KMS-11 (cell line): ENCODE measurements at regions not wholly inside any gene's neighbourhood (a gene's known extent, or its start where the extent isn't known, plus 50 kb on each side); places are given as distances from the start of the nearest gene placed in this dataset.
A peak's percentile ranks its signal among the peaks of the same experiment; 100 is the strongest.

Experiments used
- H2AFZ ChIP-seq: fragments of 200-600 bp; sonication (generic); 2 replicates; pipeline ENCODE4 v1.6.1; 2016; ENCODE audit warnings: antibody characterized with exemption, mixed run types, low read depth
- H3K27ac ChIP-seq: fragments of 200-600 bp; sonication (generic); 2 replicates; pipeline ENCODE4 v1.6.1; 2016; ENCODE audit warnings: mild to moderate bottlenecking, mixed run types
- H3K27me3 ChIP-seq: fragments of 200-600 bp; sonication (generic); 2 replicates; pipeline ENCODE4 v1.6.1; 2017; ENCODE audit warnings: mild to moderate bottlenecking, low read depth, mixed run types, moderate library complexity; ENCODE audit not compliant: insufficient read depth
- H3K36me3 ChIP-seq: fragments of 200-600 bp; sonication (generic); 2 replicates; pipeline ENCODE4 v1.6.1; 2017; ENCODE audit warnings: mild to moderate bottlenecking, mixed run types; ENCODE audit not compliant: insufficient read depth
- H3K4me1 ChIP-seq: fragments of 200-600 bp; sonication (generic); 2 replicates; pipeline ENCODE4 v1.6.1; 2016; ENCODE audit warnings: mild to moderate bottlenecking, low read depth, mixed run types; ENCODE audit not compliant: poor library complexity, severe bottlenecking
- H3K4me2 ChIP-seq: fragments of 200-600 bp; sonication (generic); 2 replicates; pipeline ENCODE4 v1.7.0; 2016; ENCODE audit warnings: mild to moderate bottlenecking, mixed run types
- H3K4me3 ChIP-seq: fragments of 200-600 bp; sonication (generic); IDR thresholded peaks from 2 replicates; pipeline ENCODE4 v1.6.1; 2017; ENCODE audit warnings: low read depth, low read length, mixed read lengths; ENCODE audit not compliant: insufficient read depth
- H3K79me2 ChIP-seq: fragments of 200-600 bp; sonication (generic); 2 replicates; pipeline ENCODE4 v1.6.1; 2016; ENCODE audit warnings: low read depth, mixed run types; ENCODE audit not compliant: insufficient read depth
- H3K9ac ChIP-seq: fragments of 200-600 bp; sonication (generic); 2 replicates; pipeline ENCODE4 v1.6.1; 2016; ENCODE audit warnings: mild to moderate bottlenecking, mixed run types
- H4K20me1 ChIP-seq: fragments of 200-600 bp; sonication (generic); 2 replicates; pipeline ENCODE4 v1.6.1; 2016; ENCODE audit warnings: mild to moderate bottlenecking, mixed run types; ENCODE audit not compliant: insufficient read depth
- CTCF ChIP-seq: fragments of 200-600 bp; sonication (generic); conservative IDR thresholded peaks from 2 replicates; pipeline ENCODE4 v1.6.1; 2017; ENCODE audit warnings: low read depth, mild to moderate bottlenecking, antibody characterized with exemption, low read length, moderate library complexity, mixed read lengths

DNA sequence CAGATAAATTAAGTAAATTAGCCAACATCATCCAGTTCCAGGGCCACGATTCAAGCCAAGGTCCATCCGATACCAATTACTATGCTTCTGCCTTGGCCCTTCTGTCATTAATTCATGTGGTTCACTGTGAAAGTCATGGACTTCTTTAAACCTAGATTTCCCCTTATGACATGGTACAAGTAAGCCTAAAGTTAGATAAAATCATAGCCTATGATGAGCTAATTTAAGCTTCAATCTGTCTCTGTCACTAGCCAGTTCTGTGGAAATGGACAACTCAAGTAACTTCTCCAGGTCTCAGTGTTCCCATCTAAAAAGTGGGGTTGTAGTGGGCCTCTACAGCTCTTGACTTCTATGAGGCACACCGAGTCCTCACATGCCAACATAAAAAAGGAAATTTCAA lies 225.5 kb upstream of the MARCKS start:
- no peak overlapping the region for H3K4me3 ChIP-seq

GRCh38 chr6:113632220-113632864 lies 224.8 kb upstream of the MARCKS start:
- Histone ChIP-seq H3K4me1 (peaks cover 46% of the 10 kb centered on the region), H4K20me1 (no peaks in the 10 kb centered on the region), H3K9ac (no peak overlapping the region), H3K27ac (peak overlapping the region; percentile 79; the same call in 1 of the 2 replicates), H3K36me3 (no peaks in the 10 kb centered on the region), H3K4me2 (peak overlapping the region; percentile 78), H3K79me2 (no peaks in the 10 kb centered on the region), H3K4me3 (no peak overlapping the region), H3K27me3 (no peaks in the 10 kb centered on the region), H2AFZ (no peak overlapping the region)
- TF ChIP-seq CTCF = no peak

More for the DNA sequence above, 225.5 kb upstream of the MARCKS start:
- H3K4me1 ChIP-seq = peaks cover 46% of the 10 kb centered on the region
- no peaks in the 10 kb centered on the region for H3K27me3 ChIP-seq
- no peaks in the 10 kb centered on the region for H3K36me3 ChIP-seq
- H2AFZ ChIP-seq = peak overlapping the region; percentile 76; the same call in 1 of the 2 replicates
- TF ChIP-seq CTCF = no peak
- peak overlapping the region; percentile 54; the same call in 1 of the 2 replicates for H3K9ac ChIP-seq
- peak overlapping the region; percentile 78 for H3K4me2 ChIP-seq
- peak overlapping the region; percentile 79 for H3K27ac ChIP-seq
- no peaks in the 10 kb centered on the region for H4K20me1 ChIP-seq
- no peaks in the 10 kb centered on the region for H3K79me2 ChIP-seq

- no peak for TF ChIP-seq CTCF
- Histone ChIP-seq H4K20me1 (no peaks in the 10 kb centered on the region), H3K27me3 (no peaks in the 10 kb centered on the region), H3K4me2 (no peak overlapping the region), H2AFZ (no peak overlapping the region), H3K27ac (no peak overlapping the region), H3K4me3 (no peak overlapping the region), H3K79me2 (no peaks in the 10 kb centered on the region), H3K4me1 (peaks cover 37% of the 10 kb centered on the region), H3K36me3 (no peaks in the 10 kb centered on the region), H3K9ac (no peak overlapping the region)
These were observed 223.5 kb upstream of the MARCKS start for GRCh38 chr6:113633638-113634037.

- no peak for TF ChIP-seq CTCF
- H3K27ac ChIP-seq = no peak overlapping the region
These were observed 222.6 kb upstream of the MARCKS start for GRCh38 chr6:113634352-113635163.

More at GRCh38 chr6:113634352-113635163, 222.6 kb upstream of the MARCKS start:
- H3K36me3 ChIP-seq = no peaks in the 10 kb centered on the region
- no peak overlapping the region for H2AFZ ChIP-seq
- no peaks in the 10 kb centered on the region for H3K79me2 ChIP-seq
- no peaks in the 10 kb centered on the region for H4K20me1 ChIP-seq
- H3K9ac ChIP-seq = no peak overlapping the region
- H3K27me3 ChIP-seq = no peaks in the 10 kb centered on the region
- peaks cover 28% of the 10 kb centered on the region for H3K4me1 ChIP-seq
- no peak overlapping the region for H3K4me2 ChIP-seq
- H3K4me3 ChIP-seq = no peak overlapping the region
